ENCODE measurements at regions not wholly inside any gene's neighbourhood (a gene's known extent, or its start where the extent isn't known, plus 50 kb on each side); places are given as distances from the start of the nearest gene placed in this dataset.
"Not testable (repeated sequence)": the region's sequence is repeated elsewhere in the genome, so short reads cannot be mapped to it uniquely, and the experiment has no call there.

DNA sequence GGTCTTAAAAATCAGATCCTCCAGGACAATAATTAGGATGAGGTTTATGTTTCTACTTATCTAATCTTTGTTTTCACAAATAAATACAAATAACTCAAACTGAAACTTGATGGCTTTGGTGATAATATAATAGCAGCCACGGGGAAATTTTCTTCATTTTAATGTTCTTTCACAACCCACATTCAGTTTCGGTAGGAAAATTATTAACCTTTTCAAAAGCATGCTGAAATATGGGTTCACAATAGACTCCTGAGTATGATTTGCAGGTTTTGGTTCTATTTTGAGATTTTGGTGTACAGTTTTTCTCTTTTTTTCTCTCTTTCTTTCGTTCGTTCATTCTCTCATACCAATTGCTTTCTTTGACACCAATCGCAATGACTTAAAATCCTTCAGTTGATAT, 233.9 kb upstream of the PLGLB2 start:
- not testable (repeated sequence) for DNase-seq (ENCODE audit: low read depth in 3 of 3)

GRCh38 chr2:87514515-87514914, 233.4 kb upstream of the PLGLB2 start:
- not testable (repeated sequence) for DNase-seq (ENCODE audit: low read depth in 3 of 3)

DNA sequence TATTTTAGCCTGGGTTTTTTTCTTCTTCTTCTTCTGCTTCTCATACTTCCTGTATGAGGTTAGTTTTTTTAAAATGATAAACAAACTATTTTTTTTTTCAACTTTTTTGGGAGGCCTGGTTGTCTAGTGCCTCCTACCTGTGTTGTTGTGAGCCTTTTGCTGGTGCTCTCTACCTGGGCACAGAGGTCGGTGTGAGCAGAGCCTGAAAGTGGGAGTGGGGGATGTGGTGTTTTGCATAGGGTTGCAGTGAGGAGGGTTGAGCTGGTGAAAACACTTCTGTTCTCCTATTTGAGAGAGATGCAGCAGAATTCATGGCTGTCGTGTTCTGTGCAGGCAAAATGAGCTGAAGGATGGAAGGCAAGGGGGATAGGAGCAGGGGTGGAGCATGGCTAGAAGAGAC, 232.7 kb upstream of the PLGLB2 start:
- not testable (repeated sequence) for DNase-seq (ENCODE audit: low read depth in 3 of 3)

DNA sequence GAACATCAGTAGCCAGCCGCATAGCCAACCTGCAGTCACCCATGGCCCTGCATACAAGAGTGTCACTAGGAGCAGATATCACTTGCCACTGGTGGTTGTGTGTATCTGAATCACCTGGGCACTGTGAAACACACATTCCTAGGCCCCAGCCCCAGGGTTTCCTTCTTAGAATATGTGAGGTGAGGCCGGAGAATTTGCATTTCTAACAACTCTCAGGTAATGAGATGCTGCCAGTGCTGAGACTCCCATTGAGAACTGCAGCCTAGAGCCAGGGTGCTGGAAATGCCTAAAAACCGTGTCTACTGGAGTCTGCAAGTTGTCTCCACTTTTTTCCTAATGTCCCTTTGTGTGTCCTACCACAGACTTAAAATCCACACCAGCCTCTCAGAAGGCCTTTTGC, 232.0 kb upstream of the PLGLB2 start:
- DNase-seq (ENCODE audit: low read depth in 3 of 3), result not testable (repeated sequence)

- not testable (repeated sequence) for DNase-seq (ENCODE audit: low read depth in 3 of 3)
Measured at GRCh38 chr2:87516369-87516967, 231.4 kb upstream of the PLGLB2 start.

GRCh38 chr2:87517438-87517837, 230.4 kb upstream of the PLGLB2 start:
- DNase-seq (ENCODE audit: low read depth in 3 of 3), result not testable (repeated sequence)

GRCh38 chr2:87518066-87518465, 229.8 kb upstream of the PLGLB2 start:
- DNase-seq (ENCODE audit: low read depth in 3 of 3), result not testable (repeated sequence)

GRCh38 chr2:87518547-87518946, 229.3 kb upstream of the PLGLB2 start:
- not testable (repeated sequence) for DNase-seq (ENCODE audit: low read depth in 3 of 3)

DNA sequence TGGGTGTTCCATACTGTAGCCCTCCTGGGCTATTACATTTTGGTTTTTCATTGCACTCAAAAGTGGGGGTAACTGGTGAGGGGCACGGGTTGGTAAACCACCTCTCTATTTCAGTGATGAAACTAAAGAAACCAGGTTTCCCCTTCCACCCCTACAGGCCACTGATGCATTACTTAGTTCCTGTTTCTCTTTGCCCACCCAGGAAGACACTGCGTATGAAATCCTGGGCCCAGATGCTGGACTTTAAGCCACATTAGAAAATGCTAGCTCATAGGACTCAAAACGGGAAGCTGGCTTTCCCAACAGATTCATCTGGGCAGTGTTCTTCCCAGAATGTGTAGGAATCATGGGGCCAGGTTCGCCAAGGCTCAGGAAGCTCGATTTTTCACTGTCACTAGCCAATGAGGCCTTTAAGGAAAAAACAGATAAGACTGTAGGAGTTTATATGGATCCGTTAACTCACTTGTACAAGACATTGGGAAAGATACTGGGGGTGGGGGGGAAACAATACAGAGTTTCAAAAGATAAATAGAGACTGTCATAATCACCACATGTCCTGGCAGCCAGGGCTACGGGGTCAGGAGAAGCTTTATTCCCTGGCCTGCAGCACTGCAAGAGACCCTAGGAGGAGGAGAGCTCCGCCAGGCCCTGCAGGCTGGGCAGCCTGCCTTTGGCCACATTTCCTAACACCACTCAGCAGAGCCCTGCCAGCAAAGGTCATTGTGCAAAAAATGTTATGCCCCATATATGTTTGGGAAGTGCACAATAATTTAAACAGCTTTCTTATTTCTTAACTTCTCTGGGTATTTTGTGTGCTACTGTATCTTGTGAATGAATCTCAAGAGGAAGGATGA, 228.5 kb upstream of the PLGLB2 start:
- DNase-seq (ENCODE audit: low read depth in 3 of 3), result not testable (repeated sequence)

GRCh38 chr2:87521057-87521456, 226.8 kb upstream of the PLGLB2 start:
- peak in 1 of 3 experiments; percentile 54 for DNase-seq (ENCODE audit: low read depth in 3 of 3)

DNA sequence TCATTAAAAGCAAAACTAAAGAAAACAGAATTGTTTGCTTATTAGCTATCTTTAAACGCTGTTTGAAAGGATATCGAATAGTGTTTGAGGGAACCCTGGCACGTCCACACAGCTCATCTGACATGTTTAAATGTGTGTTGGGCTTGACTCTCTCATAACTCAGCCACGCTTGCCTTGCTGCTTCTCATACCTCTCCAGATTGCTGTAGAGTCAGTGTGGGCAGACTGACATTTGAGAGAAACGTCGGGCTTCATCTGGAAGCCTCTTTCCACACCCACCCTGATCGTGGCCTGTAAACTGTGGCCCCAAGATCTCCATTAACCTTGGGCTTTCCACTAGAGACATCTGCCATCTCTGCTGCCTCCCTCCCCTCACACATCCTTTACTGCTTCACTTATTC, 226.4 kb upstream of the PLGLB2 start:
- DNase-seq (ENCODE audit: low read depth in 3 of 3), result not testable (repeated sequence)

DNA sequence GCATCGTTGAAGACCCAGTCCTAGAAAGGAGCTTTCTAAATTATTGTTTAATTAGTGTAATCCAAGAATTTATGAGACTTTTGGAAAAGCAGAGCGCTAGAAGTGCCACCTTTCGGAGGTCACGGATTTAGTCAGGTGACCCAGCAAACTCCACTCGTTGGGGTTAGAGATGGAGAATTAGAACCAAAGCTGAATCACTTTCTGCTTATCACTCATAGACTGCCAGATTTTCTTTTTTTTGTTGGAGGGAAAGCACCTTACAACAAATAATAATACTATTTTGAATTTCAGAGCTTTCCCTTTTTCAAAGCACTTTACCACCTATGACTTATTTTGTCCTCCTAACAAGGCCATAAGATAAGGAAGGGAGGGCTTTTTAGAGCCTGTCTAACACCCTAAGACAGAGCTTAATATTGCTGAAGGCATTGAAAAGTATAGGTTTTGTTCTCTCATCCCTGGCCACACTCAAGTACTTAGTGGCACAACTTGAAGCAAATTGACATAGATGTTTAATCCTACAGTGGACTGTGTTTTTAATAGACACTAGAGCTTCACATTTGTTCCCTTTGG, 223.2 kb upstream of the PLGLB2 start:
- DNase-seq (ENCODE audit: low read depth in 3 of 3), result not testable (repeated sequence)

- DNase-seq (ENCODE audit: low read depth in 3 of 3), result not testable (repeated sequence)
Measured at GRCh38 chr2:87525497-87525991, 222.3 kb upstream of the PLGLB2 start.

- DNase-seq (ENCODE audit: low read depth in 3 of 3), result not testable (repeated sequence)
Measured at GRCh38 chr2:87526258-87526657, 221.6 kb upstream of the PLGLB2 start.

DNA sequence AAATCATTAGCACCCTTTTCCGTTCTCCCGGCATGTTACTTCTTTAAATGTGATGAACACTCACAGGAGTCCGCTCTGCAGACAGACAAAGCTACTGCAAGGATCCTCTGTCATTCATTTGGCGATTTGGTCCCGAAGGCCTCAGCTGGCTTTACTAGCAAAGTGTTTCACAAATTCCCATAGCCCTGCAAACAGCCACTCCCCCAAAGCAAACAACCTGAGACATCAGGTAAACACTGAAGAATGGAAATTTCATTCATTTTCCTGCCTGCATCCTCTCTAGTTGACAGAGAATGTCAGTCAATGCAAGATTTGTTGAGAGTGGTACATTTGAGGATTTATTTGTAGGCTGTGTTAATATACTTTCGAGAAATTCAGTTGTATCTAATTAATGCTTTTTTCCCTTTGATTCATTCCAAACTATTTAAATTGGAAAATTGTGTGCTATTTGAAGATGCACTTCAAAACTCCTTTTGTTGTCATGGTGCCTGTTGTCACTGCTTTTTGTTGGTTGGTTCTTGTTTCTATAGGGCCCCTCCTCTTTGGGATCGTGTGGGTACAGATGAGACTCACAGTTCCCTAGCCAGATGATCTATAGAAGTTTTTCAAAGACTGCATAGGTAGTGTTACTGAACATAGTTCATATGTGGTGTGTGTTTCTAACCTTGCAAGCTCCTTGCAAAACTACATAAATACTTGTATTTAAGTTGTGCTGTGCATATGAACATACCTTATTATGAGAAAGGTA, 215.7 kb upstream of the PLGLB2 start:
- DNase-seq (ENCODE audit: low read depth in 3 of 3), result not testable (repeated sequence)

DNA sequence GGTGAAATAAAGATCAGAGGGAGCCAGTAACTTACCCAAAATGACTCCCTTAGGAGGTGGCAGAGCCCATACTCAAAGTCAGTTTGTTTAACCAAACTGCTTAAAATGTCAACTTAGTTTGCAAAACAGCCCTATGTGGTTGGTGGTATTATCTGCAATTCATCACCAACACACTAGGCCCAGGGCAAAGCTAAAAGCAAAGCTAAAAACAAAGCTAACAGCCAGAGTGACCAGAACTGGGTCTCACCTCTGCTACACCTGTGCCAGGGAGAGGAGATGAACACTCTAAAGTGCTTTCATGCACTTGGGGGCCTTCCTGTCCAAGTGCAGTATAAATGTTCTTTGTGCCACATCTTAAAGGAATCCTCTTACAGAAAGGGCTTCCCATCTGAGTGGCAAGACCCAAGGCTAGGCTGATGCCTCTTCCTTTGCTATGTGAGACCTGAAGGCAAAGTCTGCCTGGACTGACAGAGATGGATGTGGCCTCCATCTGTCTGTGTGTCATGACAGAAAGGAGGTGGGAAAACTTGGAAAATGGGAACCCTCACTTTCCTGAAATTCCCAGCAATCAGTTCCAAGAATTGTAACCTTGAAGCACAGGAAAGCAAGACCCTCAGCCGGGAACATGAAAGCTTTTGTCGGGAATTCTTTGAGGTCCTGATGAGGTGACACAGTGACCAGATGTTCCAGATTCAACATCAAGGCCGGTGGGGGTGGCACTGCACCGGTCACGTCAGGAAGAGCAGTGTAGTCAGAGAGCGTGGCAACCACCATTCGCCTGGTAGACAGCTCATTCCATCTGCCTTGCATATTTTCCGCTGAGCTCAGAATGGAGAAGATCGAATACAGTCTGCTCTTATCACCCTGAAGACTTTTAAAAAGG, 214.3 kb upstream of the PLGLB2 start:
- DNase-seq (ENCODE audit: low read depth in 3 of 3), result not testable (repeated sequence)

- DNase-seq (ENCODE audit: low read depth in 3 of 3), result not testable (repeated sequence)
Measured at GRCh38 chr2:87534273-87534889, 213.5 kb upstream of the PLGLB2 start.

DNA sequence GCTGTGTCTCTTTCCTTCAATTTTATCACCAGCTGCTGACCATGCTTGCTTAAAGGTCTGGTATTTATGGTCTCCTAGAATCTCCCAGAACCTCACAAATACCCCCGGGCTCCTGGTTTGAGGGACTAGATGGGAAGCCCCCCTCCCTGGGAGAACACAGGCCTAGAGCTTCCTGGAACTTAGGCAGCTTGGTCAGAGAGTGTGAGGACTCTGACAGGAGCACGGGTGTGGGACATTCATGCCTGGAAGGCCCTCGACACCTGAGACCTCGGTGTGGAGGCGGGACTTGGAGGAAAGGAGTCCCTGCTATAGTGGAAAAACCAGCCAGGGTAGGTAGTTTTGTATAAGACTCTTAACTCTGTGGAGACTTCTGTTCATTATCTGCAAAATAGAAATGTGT, 211.5 kb upstream of the PLGLB2 start:
- not testable (repeated sequence) for DNase-seq (ENCODE audit: low read depth in 3 of 3)

DNA sequence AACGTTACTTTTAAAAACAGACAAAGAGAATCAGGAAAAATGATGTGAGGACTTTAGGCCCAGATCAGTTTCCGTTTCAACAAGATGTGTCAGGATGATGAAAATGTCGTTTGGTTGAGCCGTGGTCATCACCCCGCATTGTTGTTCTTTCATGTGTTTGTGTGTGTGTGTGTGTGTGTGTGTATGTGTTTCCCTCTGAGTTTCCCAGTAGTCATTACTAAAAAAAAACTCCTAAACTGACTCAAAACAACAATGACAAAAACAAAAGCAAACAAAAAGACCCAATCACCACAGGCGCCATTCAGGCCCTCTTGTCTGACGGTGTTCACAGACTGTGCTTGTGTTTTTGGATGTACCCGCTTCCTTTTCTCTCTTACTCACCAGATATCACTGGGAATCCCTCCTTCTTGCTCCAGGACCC, 210.6 kb upstream of the PLGLB2 start:
- DNase-seq (ENCODE audit: low read depth in 3 of 3), result not testable (repeated sequence)

DNA sequence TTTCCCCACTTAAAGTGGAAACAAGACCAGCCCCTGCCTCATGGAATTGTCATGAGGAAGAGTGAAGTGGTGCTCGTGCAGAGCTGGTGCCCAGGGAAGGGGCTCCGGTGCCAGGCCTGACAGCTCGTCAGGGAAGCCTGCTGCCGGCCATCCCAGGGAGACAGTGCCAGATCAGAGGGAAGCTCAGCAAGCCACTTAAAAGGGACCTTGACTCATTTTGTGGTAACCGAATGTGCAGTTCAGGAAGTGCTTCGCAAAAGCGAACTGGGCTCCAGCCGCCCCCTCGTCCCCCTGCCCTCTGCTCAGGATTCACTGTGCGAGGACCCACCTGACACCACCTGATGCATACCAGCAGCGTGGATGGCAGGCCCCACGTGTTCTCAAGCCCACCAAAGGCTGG, 209.6 kb upstream of the PLGLB2 start:
- DNase-seq (ENCODE audit: low read depth in 3 of 3), result not testable (repeated sequence)

All from stimulated activated CD4-positive, alpha-beta T cell treated with anti-CD3 and anti-CD28 coated beads, TNF-alpha, amount 100 ng/mL, for 24 hours (primary cell).